HG02571 (cell line): ENCODE measurements at regions not wholly inside any gene's neighbourhood (a gene's known extent, or its start where the extent isn't known, plus 50 kb on each side); places are given as distances from the start of the nearest gene placed in this dataset.

Experiments
- ATAC-seq: cut with Tn5 transposase; IDR thresholded peaks from one replicate; pipeline ENCODE4 v1.9.1; 2021; ENCODE audit warnings: mild to moderate bottlenecking, moderate library complexity; ENCODE audit not compliant: unreplicated experiment

DNA sequence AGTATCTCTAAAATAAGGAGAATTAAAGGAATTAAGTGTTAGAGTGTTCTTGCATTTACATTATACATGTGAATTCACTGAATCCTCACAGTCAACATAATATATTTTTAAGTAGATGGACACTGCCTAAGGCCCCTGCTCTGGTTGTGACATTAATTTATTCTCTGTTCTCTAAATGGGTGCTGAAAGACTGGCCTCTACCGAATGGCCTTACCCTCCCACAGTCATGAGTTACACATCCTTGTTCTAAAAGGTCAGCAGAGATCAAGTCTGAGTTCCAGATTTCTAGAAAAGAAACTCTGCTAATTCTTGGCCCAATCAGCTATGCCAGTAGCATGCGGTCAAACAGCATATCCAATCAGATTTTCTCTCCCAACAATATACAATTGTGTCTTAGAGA, 193.2 kb downstream of the TM2D1 start:
- no peak for ATAC-seq

DNA sequence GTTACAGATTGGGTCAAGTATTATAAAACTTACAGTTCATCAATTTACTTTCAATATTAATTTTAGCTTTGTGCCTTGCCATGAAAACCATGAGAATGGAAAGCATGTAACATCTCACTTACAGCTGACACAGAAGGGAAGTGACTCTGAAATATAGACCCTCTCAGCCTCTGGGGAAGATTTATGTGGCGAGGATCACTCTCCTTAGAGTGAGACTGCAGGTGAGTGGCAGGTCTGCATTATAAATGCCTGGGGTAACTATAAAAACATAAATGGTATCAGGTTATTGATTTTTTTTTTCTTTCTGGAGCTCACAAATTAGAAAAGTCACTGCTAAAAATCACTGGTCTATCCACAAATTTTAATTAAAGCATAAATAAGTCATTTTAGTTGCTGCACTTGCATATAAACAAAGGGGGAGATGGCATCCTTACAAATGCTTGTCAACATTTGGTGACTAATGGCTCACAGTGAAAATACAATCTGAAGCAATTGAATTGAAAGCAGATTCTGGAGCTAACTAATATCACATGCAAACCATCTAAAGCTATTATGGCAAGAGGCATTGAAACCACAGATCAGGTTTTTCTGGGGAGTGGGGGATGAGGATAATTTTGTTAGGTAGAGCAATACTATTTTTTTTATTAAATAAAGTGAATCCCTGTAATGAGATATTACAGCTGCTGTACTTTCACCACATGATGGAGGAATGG, 200.9 kb downstream of the TM2D1 start:
- no peak for ATAC-seq

DNA sequence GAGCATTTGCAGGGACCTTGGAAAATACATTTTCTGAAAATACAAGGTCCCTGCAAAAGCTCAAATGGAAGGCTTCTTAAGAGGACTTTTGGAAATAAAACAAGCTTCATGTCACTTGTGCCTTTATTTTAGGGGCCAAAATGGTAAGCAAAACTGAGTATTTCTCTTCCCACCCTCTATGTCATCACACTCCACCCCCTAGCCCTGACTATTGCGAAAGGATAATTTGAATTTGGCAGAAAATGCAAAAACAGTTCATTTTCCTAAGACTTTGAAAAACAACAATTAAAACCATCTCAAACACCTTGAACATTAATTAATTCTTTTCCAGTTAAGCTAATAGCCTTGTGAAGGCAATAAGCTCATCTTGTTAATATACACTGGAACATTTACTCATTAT, 201.7 kb downstream of the TM2D1 start:
- no peak for ATAC-seq

DNA sequence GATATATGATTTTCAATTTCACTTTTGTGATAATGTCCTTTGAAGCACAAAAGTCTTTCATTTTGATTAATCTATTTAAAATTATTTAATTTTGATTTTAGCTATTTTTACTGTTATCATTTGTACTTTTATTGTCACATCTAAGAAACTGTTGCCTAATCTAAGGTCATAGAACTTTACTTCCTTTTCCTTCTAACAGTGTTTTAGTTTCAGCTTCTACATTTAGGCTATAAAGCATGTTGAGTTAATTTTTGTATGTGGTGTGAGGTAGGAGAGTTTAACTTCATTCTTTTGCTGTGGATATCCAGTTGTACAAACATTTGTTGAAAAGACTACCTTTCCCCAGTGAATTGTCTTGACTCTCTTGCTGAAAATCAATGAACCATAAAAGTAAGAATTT, 204.5 kb downstream of the TM2D1 start:
- no peak for ATAC-seq

DNA sequence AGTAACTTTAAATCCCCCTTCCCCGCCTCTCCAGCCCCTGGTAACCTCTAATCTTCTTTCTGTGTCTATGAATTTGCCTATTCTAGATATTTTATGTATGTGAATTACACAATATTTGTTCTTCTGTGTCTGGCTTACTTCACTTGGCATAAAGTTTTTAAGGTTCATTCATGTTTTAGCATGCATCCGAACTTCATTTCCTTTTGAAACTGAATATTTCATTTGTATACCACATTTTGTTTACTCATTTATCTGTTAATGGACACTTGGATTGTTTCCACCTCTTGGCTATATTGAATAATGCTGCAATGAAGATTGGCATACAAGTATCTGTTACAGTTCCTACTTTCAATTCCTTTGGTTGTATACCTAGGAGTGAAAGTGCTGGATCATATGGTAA, 205.3 kb downstream of the TM2D1 start:
- ATAC-seq: no peak

DNA sequence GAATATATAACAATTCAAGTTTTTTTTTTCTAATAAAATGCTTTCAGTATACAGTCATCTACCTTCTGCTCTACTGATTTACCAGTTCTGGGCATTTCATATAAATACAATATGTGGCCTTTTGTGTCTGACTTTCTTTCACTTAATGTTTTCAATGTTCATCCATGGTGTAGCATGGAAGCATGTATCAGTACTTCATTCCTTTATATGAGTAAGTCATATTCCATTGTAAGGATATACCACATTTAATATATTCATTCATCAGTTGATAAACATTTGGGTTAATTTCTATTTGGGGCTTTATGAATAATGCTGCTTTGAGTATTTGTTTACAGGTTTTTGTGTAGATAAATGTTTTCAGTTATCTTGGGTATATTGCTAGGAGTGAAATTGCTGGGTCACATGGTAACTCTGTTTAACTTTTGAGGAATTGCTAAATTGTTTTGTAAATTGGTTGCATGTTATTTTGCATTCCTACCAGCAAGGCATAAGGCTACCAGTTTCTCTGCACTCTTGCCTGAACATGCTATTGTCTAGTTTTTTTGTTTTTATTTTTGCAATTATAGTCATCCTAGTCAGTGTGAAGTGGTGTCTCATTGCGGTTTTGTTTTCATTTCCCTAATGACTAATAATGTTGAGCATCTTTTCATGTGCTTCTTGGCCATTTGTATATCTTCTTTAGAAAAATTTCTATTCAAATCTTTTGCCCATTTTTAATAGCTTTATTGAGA, 206.1 kb downstream of the TM2D1 start:
- peak; percentile 50 for ATAC-seq

DNA sequence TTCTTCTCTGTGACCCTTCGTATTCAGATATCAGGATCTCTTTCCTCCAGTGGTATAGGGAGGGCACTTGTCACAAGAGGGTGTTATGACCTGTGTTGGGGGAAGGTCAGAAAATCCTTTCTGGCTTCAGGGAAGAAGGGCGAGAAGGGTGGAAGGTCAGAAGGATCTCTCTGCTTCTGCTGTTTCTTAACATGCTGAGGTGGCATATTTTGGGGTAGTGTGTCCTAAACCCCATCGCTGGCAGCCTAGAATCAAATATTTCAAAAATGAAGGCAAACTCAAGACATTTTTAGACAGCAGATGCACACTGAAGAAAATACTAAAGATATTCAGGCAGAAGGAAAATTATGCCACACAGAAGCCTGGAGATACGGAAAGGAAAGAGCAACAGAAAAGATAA, 207.6 kb downstream of the TM2D1 start:
- no peak for ATAC-seq

DNA sequence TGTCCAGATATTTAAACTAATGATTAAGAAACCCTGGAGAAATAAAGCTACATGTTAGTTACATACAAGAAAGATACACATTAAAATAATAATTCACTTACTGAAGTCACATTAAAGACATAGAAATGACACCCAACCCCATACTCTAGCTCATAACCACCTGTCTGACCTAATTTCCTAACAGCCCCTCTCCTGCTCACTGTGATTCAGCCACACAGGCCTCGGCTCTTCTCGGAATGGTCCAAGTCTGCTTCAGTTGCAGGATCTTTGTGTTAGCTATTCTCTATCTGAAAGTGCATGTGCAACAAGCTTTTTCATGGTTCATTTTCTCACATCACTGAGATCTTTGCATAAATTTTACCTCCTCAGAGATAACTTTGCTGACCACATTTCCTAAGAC, 209.8 kb downstream of the TM2D1 start:
- ATAC-seq: no peak
